PC-9 (cell line): ENCODE measurements at regions not wholly inside any gene's neighbourhood (a gene's known extent, or its start where the extent isn't known, plus 50 kb on each side); places are given as distances from the start of the nearest gene placed in this dataset.

Source experiments
- CTCF ChIP-seq: fragments of 200-600 bp; sonication (generic); conservative IDR thresholded peaks from 2 replicates; pipeline ENCODE4 v1.6.1; 2017; ENCODE audit warnings: mixed run types, antibody characterized with exemption, mild to moderate bottlenecking, moderate library complexity
- EZH2 ChIP-seq: fragments of 200-600 bp; sonication (generic); IDR thresholded peaks from 2 replicates; pipeline ENCODE4 v1.8.0; 2017; ENCODE audit warnings: antibody characterized with exemption, low read depth

GRCh38 chr3:161796312-161796711 lies 299.7 kb downstream of the OTOL1 start:
- TF ChIP-seq CTCF = no peak
- TF ChIP-seq EZH2 = no peak
